NCI-H1105 treated with DMSO at 0.1 percent for 48 hours (cell line): ENCODE measurements at regions not wholly inside any gene's neighbourhood (a gene's known extent, or its start where the extent isn't known, plus 50 kb on each side); places are given as distances from the start of the nearest gene placed in this dataset.

Source experiments
- DNase-seq: peaks from one replicate; lab custom pipeline; 2025; lab: John Stamatoyannopoulos, UW

- DNase-seq, result no peak
Measured at GRCh38 chr2:71791501-71792135, 338.3 kb downstream of the DYSF start.

DNA sequence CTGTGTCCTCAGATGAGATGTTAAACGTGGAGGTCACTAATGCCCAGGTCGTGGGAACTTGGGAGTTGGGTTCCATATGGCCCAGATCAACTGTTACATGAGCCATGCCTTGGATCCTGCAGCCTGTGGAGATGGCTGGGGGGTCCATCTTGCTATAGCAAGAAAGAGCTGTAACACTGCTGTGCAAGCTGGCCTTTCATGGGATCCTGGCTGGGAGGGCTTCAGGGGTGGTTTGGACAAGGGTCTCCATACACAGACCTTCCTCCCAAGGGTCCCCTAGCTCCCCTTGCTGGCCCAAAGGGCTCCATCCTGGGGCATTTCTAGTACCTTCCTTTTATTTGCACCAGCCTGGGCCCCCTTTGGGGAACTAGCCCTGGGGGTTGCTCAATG is 337.7 kb downstream of the DYSF start:
- no peak for DNase-seq

DNA sequence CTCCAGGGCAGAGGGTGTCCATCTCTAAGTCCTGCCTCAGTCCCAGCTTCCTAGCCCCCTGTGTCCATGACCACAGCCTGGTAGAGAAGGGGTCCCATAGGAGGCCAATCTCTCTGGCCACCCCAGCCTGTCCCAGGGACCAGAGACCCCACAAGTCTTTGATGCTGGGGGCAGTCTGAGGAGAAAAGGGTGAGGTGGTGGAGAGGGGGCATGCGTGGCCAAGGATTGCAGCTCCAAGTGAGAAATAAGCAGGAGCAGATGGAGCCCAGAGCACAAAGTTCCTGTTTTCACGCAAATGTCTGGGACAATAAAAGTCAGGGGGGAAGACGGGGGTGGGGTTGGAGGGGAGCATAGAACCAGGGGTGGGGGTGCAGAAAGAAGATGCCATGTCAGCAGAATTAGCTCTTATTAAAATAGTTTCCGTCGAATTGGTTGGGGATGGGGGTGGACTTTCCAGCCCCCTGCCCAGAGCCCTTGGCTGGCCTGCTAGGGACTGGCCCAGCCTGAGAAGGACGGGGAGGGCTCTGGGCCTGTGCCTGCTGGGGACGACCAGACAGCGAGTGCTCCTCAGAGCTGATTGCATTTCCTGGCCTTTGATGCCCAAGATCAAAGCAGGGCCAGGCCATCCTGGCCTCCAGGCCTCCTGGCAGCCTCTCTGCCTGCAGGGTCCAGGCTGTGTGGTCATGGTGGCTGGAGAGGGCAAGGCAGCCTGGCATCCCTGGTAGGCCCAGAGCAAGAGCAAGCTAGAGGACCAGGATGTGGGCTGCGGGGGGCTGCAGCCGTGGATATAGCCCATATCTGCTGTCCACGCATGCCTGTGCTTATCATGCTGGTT is 337.1 kb downstream of the DYSF start:
- DNase-seq, result no peak

GRCh38 chr2:71789556-71790204 is 336.3 kb downstream of the DYSF start:
- no peak for DNase-seq

GRCh38 chr2:71788601-71789240 is 335.4 kb downstream of the DYSF start:
- DNase-seq, result no peak

GRCh38 chr2:71788186-71788525 is 334.8 kb downstream of the DYSF start:
- DNase-seq, result no peak

GRCh38 chr2:71787476-71788185 is 334.3 kb downstream of the DYSF start:
- DNase-seq, result no peak

DNA sequence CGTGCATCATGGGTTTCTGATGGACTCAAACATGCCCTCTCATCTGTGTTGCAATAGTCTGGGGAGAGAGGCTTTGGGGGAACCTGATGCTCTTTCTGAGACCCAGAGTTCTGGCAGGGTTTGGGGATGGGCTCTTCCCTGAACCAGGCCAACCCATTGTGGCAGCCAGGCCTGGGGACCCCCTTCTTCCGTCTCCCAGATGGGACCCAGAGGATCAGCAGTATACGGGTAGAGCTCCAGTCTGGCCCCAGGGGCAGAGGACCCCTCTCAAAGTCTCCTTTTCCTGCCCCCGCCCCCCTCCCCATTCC is 333.7 kb downstream of the DYSF start:
- DNase-seq, result no peak

- no peak for DNase-seq
Measured at GRCh38 chr2:71786291-71787107, 333.1 kb downstream of the DYSF start.

GRCh38 chr2:71785516-71785981 is 332.2 kb downstream of the DYSF start:
- DNase-seq, result no peak

- no peak for DNase-seq
Measured at GRCh38 chr2:71784734-71785511, 331.6 kb downstream of the DYSF start.

- no peak for DNase-seq
Measured at GRCh38 chr2:71783815-71784214, 330.5 kb downstream of the DYSF start.

GRCh38 chr2:71783215-71783614 is 329.9 kb downstream of the DYSF start:
- no peak for DNase-seq

DNA sequence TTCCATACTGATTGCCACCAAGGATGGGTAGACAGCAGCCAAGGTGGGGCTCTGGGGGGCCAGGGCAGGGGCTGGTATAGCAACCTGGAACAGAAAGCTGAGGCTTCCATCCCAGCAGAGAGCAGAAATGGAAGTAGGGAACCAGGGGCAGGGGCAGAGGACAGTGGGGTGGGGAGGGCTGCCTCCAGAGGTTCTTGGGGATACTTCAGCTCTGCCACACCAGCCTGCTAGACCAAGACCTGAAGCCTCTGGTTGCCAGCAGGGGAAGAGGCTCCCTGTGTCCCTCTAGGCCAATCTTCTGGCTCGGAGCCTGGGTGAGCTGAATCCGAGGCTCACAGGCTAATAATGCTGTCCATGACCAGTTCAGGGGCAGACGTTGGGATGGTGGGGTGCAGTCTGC is 329.0 kb downstream of the DYSF start:
- no peak for DNase-seq

DNA sequence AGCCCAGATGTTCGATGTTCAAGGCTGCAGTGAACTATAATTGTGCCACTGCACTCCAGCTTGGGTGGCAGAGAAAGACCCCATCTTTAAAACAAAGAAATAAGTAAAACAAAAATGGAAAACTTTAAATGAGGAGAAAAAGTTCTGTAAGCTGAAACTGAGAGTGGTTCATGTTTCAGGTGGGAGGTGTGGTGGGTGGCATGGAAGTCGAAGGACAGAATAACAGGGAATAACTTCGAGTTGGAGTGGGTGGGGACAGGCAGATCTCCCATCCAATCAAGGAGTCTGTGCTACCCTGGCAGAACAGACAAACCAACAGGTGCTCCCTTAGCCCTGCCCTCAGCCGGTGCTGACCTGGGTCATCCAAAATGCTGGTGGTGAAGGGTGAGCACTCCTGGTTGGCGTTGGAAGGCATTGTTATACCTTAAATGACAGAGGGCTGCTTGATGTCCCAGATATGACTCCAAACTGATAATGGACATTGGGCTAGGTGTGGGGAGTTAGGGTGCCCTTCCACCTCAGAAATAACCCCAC is 328.4 kb downstream of the DYSF start:
- no peak for DNase-seq

DNA sequence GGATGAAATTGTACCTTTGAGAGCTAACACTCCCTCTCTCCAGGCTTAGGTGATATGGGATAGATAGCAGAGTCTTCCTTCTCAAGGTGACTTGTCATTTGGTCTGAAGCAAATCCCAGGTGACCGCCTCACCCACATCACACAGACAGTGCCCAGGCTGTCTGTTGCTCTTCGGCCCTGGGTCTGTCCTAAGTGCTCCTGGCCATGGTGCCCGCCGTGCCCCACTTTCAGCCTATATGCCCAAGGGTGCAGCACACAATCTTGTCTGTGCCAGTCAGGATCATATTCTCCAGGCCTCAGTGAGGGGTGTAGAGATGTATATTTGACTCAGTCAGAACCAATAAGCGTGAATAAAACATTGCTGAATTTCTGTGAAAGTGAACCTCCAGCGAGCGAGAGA is 326.8 kb downstream of the DYSF start:
- DNase-seq, result no peak

GRCh38 chr2:71779774-71780105 is 326.4 kb downstream of the DYSF start:
- DNase-seq, result no peak

DNA sequence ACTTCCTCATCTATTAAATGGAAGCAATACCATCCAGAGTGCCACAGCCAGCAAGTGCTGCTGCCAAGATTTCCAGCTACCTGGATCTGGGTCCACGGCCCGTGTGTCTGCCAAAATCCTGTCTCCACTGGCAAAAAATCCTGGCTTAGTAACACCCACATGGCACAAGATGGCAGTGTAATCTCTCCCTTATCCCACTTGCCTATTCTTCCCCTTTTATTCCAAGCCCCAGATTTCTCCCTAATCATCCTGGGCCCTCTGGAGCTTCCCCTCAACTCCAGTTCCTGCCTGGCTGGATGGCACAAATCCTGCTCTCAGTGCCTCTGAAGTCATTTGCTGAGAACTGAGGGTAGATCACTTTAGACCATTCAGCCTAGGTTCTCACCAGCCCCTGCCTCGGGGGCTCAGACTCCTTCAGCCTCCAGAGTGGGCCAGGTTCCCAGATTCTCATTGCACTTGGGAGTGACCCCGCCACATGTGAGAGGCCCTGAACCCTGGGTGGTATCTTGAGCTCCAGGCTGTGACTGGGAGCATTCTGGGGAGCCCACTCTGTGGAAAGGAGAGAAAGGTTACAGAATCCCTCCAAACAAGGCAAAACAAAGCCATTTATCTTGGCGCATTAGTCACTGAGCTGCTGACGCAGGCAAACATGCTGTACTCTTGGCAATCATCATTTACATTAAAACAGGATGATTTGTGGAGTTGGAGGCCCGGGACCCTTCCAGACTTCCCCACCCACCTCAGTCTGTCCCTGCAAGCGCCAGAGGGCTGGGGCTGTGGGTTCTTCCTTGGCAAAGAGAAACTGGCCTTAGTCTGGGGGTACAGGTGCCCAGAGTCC is 325.8 kb downstream of the DYSF start:
- DNase-seq, result no peak

- no peak for DNase-seq
Measured at GRCh38 chr2:71778514-71778913, 325.2 kb downstream of the DYSF start.

DNA sequence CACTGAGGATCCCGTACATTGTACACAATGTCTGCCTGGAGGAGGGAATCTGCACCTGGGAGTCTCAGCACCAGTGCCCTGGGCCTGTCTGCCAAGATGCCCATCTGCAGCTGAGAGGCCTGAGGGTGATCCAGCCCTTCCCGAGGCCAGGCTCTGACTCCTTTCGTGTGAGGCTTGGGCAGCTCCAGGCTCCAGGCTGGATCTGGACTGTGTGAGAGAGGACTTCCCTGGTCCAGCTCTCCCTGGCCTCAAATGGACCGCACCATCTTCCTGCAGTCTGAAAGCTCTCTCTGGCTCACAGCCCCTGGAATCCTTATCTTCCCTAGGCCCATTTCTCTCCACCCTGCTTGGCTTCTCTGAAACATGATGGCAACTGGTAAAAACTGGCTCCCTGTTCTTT is 324.6 kb downstream of the DYSF start:
- no peak for DNase-seq
